GM21447 (cell line): ENCODE measurements at regions not wholly inside any gene's neighbourhood (a gene's known extent, or its start where the extent isn't known, plus 50 kb on each side); places are given as distances from the start of the nearest gene placed in this dataset.

Source experiments
- ATAC-seq: cut with Tn5 transposase; IDR thresholded peaks from one replicate; pipeline ENCODE4 v1.9.1; 2021; ENCODE audit not compliant: unreplicated experiment

- no peak for ATAC-seq
Measured at GRCh38 chr9:116058421-116058820, 95.2 kb upstream of the PAPPA start.

- no peak for ATAC-seq
Measured at GRCh38 chr9:116059466-116059865, 94.1 kb upstream of the PAPPA start.

GRCh38 chr9:116060631-116061030 is 93.0 kb upstream of the PAPPA start:
- ATAC-seq = no peak

- no peak for ATAC-seq
Measured at GRCh38 chr9:116061546-116062205, 91.9 kb upstream of the PAPPA start.

GRCh38 chr9:116062206-116062550 is 91.4 kb upstream of the PAPPA start:
- ATAC-seq = no peak

- ATAC-seq = no peak
Measured at GRCh38 chr9:116064970-116065369, 88.6 kb upstream of the PAPPA start.

GRCh38 chr9:116066221-116066620 is 87.4 kb upstream of the PAPPA start:
- ATAC-seq = no peak

- ATAC-seq = no peak
Measured at GRCh38 chr9:116067566-116067965, 86.0 kb upstream of the PAPPA start.

- ATAC-seq = no peak
Measured at GRCh38 chr9:116070256-116070914, 83.2 kb upstream of the PAPPA start.

GRCh38 chr9:116072046-116072445 is 81.5 kb upstream of the PAPPA start:
- ATAC-seq = no peak

GRCh38 chr9:116073826-116074225 is 79.8 kb upstream of the PAPPA start:
- ATAC-seq = no peak

GRCh38 chr9:116074658-116075057 is 78.9 kb upstream of the PAPPA start:
- ATAC-seq = no peak

GRCh38 chr9:116075191-116075590 is 78.4 kb upstream of the PAPPA start:
- ATAC-seq = no peak

GRCh38 chr9:116078640-116079039 is 75.0 kb upstream of the PAPPA start:
- ATAC-seq = no peak

- ATAC-seq = no peak
Measured at GRCh38 chr9:116080561-116080960, 73.0 kb upstream of the PAPPA start.

GRCh38 chr9:116081435-116082115 is 72.0 kb upstream of the PAPPA start:
- ATAC-seq = no peak

GRCh38 chr9:116083837-116084236 is 69.8 kb upstream of the PAPPA start:
- no peak for ATAC-seq

GRCh38 chr9:116084497-116084896 is 69.1 kb upstream of the PAPPA start:
- ATAC-seq = no peak

GRCh38 chr9:116087246-116087645 is 66.3 kb upstream of the PAPPA start:
- no peak for ATAC-seq

- ATAC-seq = no peak
Measured at GRCh38 chr9:116087751-116088194, 65.8 kb upstream of the PAPPA start.

- no peak for ATAC-seq
Measured at GRCh38 chr9:116088396-116088795, 65.2 kb upstream of the PAPPA start.

- ATAC-seq = no peak
Measured at GRCh38 chr9:116090030-116090770, 63.4 kb upstream of the PAPPA start.
